ENCODE measurements at regions not wholly inside any gene's neighbourhood (a gene's known extent, or its start where the extent isn't known, plus 50 kb on each side); places are given as distances from the start of the nearest gene placed in this dataset.
"Not testable (repeated sequence)": the region's sequence is repeated elsewhere in the genome, so short reads cannot be mapped to it uniquely, and the experiment has no call there.

- TF ChIP-seq CTCF, POLR2A (IDR thresholded peaks at IDR 0.05): not testable (repeated sequence)
These were observed 165.2 kb upstream of the ZNG1F start for GRCh38 chr9:41354060-41354934.

Measured in ovary (tissue), 3 donors.